GM06990 (cell line): ENCODE measurements at regions not wholly inside any gene's neighbourhood (a gene's known extent, or its start where the extent isn't known, plus 50 kb on each side); places are given as distances from the start of the nearest gene placed in this dataset.
"Not testable (repeated sequence)": the region's sequence is repeated elsewhere in the genome, so short reads cannot be mapped to it uniquely, and the experiment has no call there.

ENCODE experiments used
- DNase-seq: peaks from one replicate; pipeline ENCODE4 v3.0.0-alpha.2; 2011; ENCODE audit not compliant: insufficient read length; ENCODE audit errors: extremely low read depth
- H3K27me3 ChIP-seq: replicated peaks from 2 replicates; pipeline ENCODE4 v1.6.0; 2011; ENCODE audit warnings: low read length; ENCODE audit not compliant: control insufficient read depth, insufficient read depth
- H3K36me3 ChIP-seq: 2 replicates; pipeline ENCODE4 v1.5.1; 2011; ENCODE audit warnings: low read length; ENCODE audit not compliant: control insufficient read depth, insufficient read depth
- H3K4me3 ChIP-seq: replicated peaks from 2 replicates; pipeline ENCODE4 v1.5.1; 2011; ENCODE audit warnings: low read depth, mild to moderate bottlenecking, control low read depth, low read length
- CTCF ChIP-seq: IDR thresholded peaks from 2 replicates; pipeline ENCODE4 v1.5.1; 2011; ENCODE audit warnings: low read length, control low read depth, mild to moderate bottlenecking, inconsistent platforms; ENCODE audit not compliant: insufficient read depth, poor library complexity, severe bottlenecking

GRCh38 chr3:73839032-73839431, 214.3 kb upstream of the PDZRN3 start:
- H3K36me3 ChIP-seq = no peaks in the 10 kb centered on the region
- H3K4me3 ChIP-seq = no peak overlapping the region
- TF ChIP-seq CTCF = no peak
- no peaks in the 10 kb centered on the region for H3K27me3 ChIP-seq
- DNase-seq = no peak

- TF ChIP-seq CTCF = no peak
- Histone ChIP-seq H3K4me3 (no peak overlapping the region), H3K36me3 (no peaks in the 10 kb centered on the region), H3K27me3 (no peaks in the 10 kb centered on the region)
- no peak for DNase-seq
Observed at GRCh38 chr3:73835945-73836344, 211.2 kb upstream of the PDZRN3 start.

- no peak for TF ChIP-seq CTCF
- no peak for DNase-seq
- H3K4me3 ChIP-seq = no peak overlapping the region
Observed at GRCh38 chr3:73832426-73832825, 207.7 kb upstream of the PDZRN3 start.

GRCh38 chr3:73828348-73828747, 203.6 kb upstream of the PDZRN3 start:
- Histone ChIP-seq H3K4me3 (no peak overlapping the region), H3K27me3 (no peaks in the 10 kb centered on the region), H3K36me3 (no peaks in the 10 kb centered on the region)
- no peak for TF ChIP-seq CTCF
- no peak for DNase-seq

More at GRCh38 chr3:73832426-73832825, 207.7 kb upstream of the PDZRN3 start:
- no peaks in the 10 kb centered on the region for H3K27me3 ChIP-seq
- no peaks in the 10 kb centered on the region for H3K36me3 ChIP-seq

- Histone ChIP-seq H3K36me3 (no peaks in the 10 kb centered on the region), H3K4me3 (no peak overlapping the region), H3K27me3 (no peaks in the 10 kb centered on the region)
- DNase-seq = no peak
- no peak for TF ChIP-seq CTCF
Observed at GRCh38 chr3:73827725-73828211, 203.0 kb upstream of the PDZRN3 start.

- Histone ChIP-seq H3K36me3 (no peaks in the 10 kb centered on the region), H3K4me3 (no peak overlapping the region), H3K27me3 (no peaks in the 10 kb centered on the region)
- TF ChIP-seq CTCF = no peak
- DNase-seq = no peak
Observed at GRCh38 chr3:73827204-73827603, 202.5 kb upstream of the PDZRN3 start.

GRCh38 chr3:73820896-73821295, 196.2 kb upstream of the PDZRN3 start:
- not testable (repeated sequence) for H3K4me3 ChIP-seq, H3K36me3 ChIP-seq, DNase-seq, H3K27me3 ChIP-seq
